HepG2 (cell line): ENCODE measurements at regions not wholly inside any gene's neighbourhood (a gene's known extent, or its start where the extent isn't known, plus 50 kb on each side); places are given as distances from the start of the nearest gene placed in this dataset.

Experiments used
- ATAC-seq: fragments of 200-7000 bp; cut with Tn5 transposase; 3 replicates; pipeline ENCODE4 v1.9.1; 2020; ENCODE audit warnings: mild to moderate bottlenecking, moderate library complexity
- BruUV-seq: library from RNA; stranded (reverse); fragments of 400-500 nt; replicated peaks from 2 replicates; lab custom pipeline; 2021; lab: Mats Ljungman, UMichigan
- CTCF ChIA-PET: fragments of 300-600 bp; formaldehyde crosslinking; extraction: SDS; loops from one replicate; lab custom pipeline; 2021; ENCODE audit warnings: low total read pairs, inconsistent platforms, low intra/inter-chr PET ratio; lab: Yijun Ruan, JAX
- POLR2A ChIA-PET: fragments of 350-600 bp; sonication (Branson Sonifier 250); formaldehyde crosslinking; loops from one replicate; lab custom pipeline; 2020; ENCODE audit warnings: antibody characterized with exemption, inconsistent platforms; lab: Yijun Ruan, JAX
- DNase-seq: peaks from one replicate; pipeline ENCODE4 v3.0.0-alpha.2; 2015; ENCODE audit warnings: low spot score
- FAIRE-seq: peaks from 3 replicates; lab custom pipeline; 2011; peaks lifted over from hg19 to GRCh38; lab: Jason Lieb, UNC
- H2AFZ ChIP-seq: one replicate; pipeline ENCODE4 v1.6.1; 2011; ENCODE audit warnings: low read length, inconsistent platforms
- H3K27ac ChIP-seq: fragments of 300-600 bp; 3 replicates; pipeline ENCODE4 v1.8.0; 2011; ENCODE audit warnings: mixed run types, mild to moderate bottlenecking, mixed read lengths, low read length, inconsistent platforms; ENCODE audit not compliant: insufficient read depth; ENCODE audit errors: extremely low read length
- H3K27me3 ChIP-seq, 2 experiments: fragments of 200-600 bp in 1 of 2; 2 replicates in 1 of 2; 3 replicates in 1 of 2; pipeline versions ENCODE4 v1.6.0 to v1.8.0; 2011; ENCODE audit warnings: low read length in 2 of 2, mild to moderate bottlenecking in 2 of 2, moderate library complexity in 2 of 2, inconsistent platforms in 1 of 2; ENCODE audit not compliant: insufficient read depth in 2 of 2, control insufficient read depth in 1 of 2
- H3K36me3 ChIP-seq, 2 experiments: fragments of 200-600 bp in 1 of 2; replicated peaks in 1 of 2; 2 replicates in 1 of 2; 3 replicates in 1 of 2; pipeline versions ENCODE4 v1.5.1 to v1.8.0; 2011; ENCODE audit warnings: low read length in 2 of 2, inconsistent platforms in 1 of 2; ENCODE audit not compliant: insufficient read depth in 2 of 2, control insufficient read depth in 1 of 2
- H3K4me1 ChIP-seq: 2 replicates; pipeline ENCODE4 v1.5.1; 2012; ENCODE audit warnings: low read length, inconsistent platforms; ENCODE audit not compliant: insufficient read depth
- H3K4me2 ChIP-seq: 2 replicates; pipeline ENCODE4 v1.6.0; 2011; ENCODE audit warnings: low read depth, low read length, inconsistent platforms
- H3K4me3 ChIP-seq, 3 experiments: fragments of 200-600 bp in 1 of 3; sonication (generic), shearing (Covaris generic) in 1 of 3; replicated peaks in 1 of 3; 2 replicates each; pipeline ENCODE4 v1.5.1; 2011 to 2016; ENCODE audit warnings: low read length in 3 of 3, inconsistent platforms in 2 of 3, low read depth in 2 of 3, mild to moderate bottlenecking in 2 of 3, control low read depth in 1 of 3, mixed read lengths in 1 of 3; ENCODE audit not compliant: insufficient read depth in 1 of 3
- H3K79me2 ChIP-seq: one replicate; pipeline ENCODE4 v1.6.1; 2011; ENCODE audit warnings: low read length, inconsistent platforms; ENCODE audit not compliant: insufficient read depth
- H3K9ac ChIP-seq: 2 replicates; pipeline ENCODE4 v1.6.0; 2011; ENCODE audit warnings: mild to moderate bottlenecking, low read depth, low read length, inconsistent platforms; ENCODE audit not compliant: insufficient read depth
- H3K9me3 ChIP-seq: 2 replicates; pipeline ENCODE4 v1.5.1; 2012; ENCODE audit warnings: mild to moderate bottlenecking, low read length
- H4K20me1 ChIP-seq: 2 replicates; pipeline ENCODE4 v1.6.0; 2011; ENCODE audit warnings: inconsistent platforms, mild to moderate bottlenecking, low read length, moderate library complexity; ENCODE audit not compliant: insufficient read depth
- GLI4 ChIP-seq: sonication (generic); formaldehyde crosslinking; IDR thresholded peaks from 2 replicates; pipeline ENCODE4 v1.5.1; 2020; ENCODE audit warnings: missing genetic modification reagents, mild to moderate bottlenecking, moderate library complexity, borderline replicate concordance
- ZNF136 ChIP-seq: sonication (generic); formaldehyde crosslinking; IDR thresholded peaks from 2 replicates; pipeline ENCODE4 v1.8.1; 2022; ENCODE audit warnings: low read depth, mild to moderate bottlenecking, moderate library complexity, missing genetic modification reagents
- ZNF430 ChIP-seq: sonication (generic); formaldehyde crosslinking; IDR thresholded peaks from 2 replicates; pipeline ENCODE4 v1.9.0; 2021; ENCODE audit warnings: mild to moderate bottlenecking, missing genetic modification reagents
- WGBS: methylation state at CpG from one replicate; pipeline ENCODE4 v1.1.6; 2017; ENCODE audit warnings: low lambda C conversion rate; 5-methylcytosine and 5-hydroxymethylcytosine counted together
- in situ Hi-C: cut with HindIII; loops from 2 replicates; pipeline ENCODE4 v1.10.0; 2017; ENCODE audit warnings: low pct_unique_long_range_greater_than_20kb; ENCODE audit not compliant: extremely low pct_ligation_motif_present
- intact Hi-C: fragments of 100-400 bp; cut with micrococcal nuclease; formaldehyde crosslinking; loops from one replicate; pipeline ENCODE4 v1.10.0; 2022; ENCODE audit not compliant: unreplicated experiment
- TF ChIP-seq, protein P1 (sequence below): sonication (generic); formaldehyde crosslinking; IDR thresholded peaks from 2 replicates; pipeline ENCODE4 v1.9.0; 2021; ENCODE audit warnings: mild to moderate bottlenecking, missing genetic modification reagents

DNA sequence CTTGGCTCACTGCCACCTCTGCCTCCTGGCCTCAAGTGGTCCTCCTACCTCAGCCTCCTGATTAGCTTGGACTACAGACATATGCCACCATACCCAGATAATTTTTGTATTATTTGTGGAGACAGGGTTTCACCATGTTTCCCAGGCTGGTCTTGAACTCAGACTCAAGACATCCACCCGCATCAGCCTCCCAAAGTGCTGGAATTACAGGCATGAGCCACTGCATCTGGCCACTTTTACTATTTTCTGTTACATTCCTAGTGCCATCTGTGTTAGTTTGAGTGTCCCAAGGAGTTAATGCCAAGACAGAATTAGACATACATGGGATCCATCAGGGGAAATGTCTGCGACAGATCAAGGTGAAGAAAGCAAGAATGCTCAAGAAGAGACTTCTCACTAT, 288.2 kb upstream of the CTSO start:
- WGBS, result 20% methylated on average over 2 of the region's 2 CpGs
- CTCF ChIA-PET, result no interaction called here
- intact Hi-C loops (no loop called here), in situ Hi-C loops (no loop called here)
- no peaks in the 10 kb centered on the region for H3K36me3 ChIP-seq
- no peak overlapping the region for H3K9ac ChIP-seq
- H3K4me3 ChIP-seq, result no peak overlapping the region
- H2AFZ ChIP-seq, result no peak overlapping the region
- POLR2A ChIA-PET, result no interaction called here
- TF ChIP-seq GLI4 (CRISPR knock-in tag) (no peak), ZNF430 (CRISPR knock-in tag) (no peak)
- H3K4me1 ChIP-seq, result no peaks in the 10 kb centered on the region
- no peaks in the 10 kb centered on the region for H3K79me2 ChIP-seq
- no peak overlapping the region for H3K4me2 ChIP-seq
- no peak overlapping the region for H3K27ac ChIP-seq
- no peak for DNase-seq
- no peak for ATAC-seq
- BruUV-seq, result no TSS peak
- no peaks in the 10 kb centered on the region for H3K27me3 ChIP-seq
- H3K9me3 ChIP-seq, result no peaks in the 10 kb centered on the region
- FAIRE-seq, result no peak
- no peaks in the 10 kb centered on the region for H4K20me1 ChIP-seq

DNA sequence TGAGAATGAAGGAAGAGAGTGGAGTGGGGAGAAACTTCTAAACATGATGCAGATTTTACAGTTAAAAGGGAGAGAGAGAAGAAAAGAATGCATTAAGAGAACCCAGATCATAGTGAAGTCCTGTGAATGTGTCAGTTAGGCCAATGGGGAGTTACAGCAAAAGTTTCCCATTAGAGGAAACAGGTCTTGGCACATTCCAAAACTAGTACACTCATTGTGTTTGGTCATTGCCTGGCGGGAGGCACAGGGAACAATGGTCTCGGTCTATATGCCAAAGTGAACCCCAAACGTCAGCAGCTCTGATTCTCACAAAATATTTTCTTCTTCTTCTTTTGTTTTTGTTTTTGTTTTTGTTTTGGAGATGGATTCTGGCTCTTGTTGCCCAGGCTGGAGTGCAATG, 284.5 kb upstream of the CTSO start:
- FAIRE-seq, result no peak
- in situ Hi-C loops, result no loop called here

More for the DNA sequence above, 284.5 kb upstream of the CTSO start:
- no peaks in the 10 kb centered on the region for H3K36me3 ChIP-seq
- H3K79me2 ChIP-seq, result no peaks in the 10 kb centered on the region
- BruUV-seq, result no TSS peak
- no peak for ATAC-seq
- H3K4me2 ChIP-seq, result no peak overlapping the region
- no peak overlapping the region for H3K4me3 ChIP-seq
- H3K27me3 ChIP-seq, result no peaks in the 10 kb centered on the region
- no peak overlapping the region for H3K9ac ChIP-seq
- no peak for DNase-seq
- ChIA-PET CTCF (no interaction called here), POLR2A (no interaction called here)
- WGBS, result 10% methylated on average over 3 of the region's 3 CpGs
- no peak overlapping the region for H2AFZ ChIP-seq
- no peaks in the 10 kb centered on the region for H3K4me1 ChIP-seq
- TF ChIP-seq, protein P1, sequence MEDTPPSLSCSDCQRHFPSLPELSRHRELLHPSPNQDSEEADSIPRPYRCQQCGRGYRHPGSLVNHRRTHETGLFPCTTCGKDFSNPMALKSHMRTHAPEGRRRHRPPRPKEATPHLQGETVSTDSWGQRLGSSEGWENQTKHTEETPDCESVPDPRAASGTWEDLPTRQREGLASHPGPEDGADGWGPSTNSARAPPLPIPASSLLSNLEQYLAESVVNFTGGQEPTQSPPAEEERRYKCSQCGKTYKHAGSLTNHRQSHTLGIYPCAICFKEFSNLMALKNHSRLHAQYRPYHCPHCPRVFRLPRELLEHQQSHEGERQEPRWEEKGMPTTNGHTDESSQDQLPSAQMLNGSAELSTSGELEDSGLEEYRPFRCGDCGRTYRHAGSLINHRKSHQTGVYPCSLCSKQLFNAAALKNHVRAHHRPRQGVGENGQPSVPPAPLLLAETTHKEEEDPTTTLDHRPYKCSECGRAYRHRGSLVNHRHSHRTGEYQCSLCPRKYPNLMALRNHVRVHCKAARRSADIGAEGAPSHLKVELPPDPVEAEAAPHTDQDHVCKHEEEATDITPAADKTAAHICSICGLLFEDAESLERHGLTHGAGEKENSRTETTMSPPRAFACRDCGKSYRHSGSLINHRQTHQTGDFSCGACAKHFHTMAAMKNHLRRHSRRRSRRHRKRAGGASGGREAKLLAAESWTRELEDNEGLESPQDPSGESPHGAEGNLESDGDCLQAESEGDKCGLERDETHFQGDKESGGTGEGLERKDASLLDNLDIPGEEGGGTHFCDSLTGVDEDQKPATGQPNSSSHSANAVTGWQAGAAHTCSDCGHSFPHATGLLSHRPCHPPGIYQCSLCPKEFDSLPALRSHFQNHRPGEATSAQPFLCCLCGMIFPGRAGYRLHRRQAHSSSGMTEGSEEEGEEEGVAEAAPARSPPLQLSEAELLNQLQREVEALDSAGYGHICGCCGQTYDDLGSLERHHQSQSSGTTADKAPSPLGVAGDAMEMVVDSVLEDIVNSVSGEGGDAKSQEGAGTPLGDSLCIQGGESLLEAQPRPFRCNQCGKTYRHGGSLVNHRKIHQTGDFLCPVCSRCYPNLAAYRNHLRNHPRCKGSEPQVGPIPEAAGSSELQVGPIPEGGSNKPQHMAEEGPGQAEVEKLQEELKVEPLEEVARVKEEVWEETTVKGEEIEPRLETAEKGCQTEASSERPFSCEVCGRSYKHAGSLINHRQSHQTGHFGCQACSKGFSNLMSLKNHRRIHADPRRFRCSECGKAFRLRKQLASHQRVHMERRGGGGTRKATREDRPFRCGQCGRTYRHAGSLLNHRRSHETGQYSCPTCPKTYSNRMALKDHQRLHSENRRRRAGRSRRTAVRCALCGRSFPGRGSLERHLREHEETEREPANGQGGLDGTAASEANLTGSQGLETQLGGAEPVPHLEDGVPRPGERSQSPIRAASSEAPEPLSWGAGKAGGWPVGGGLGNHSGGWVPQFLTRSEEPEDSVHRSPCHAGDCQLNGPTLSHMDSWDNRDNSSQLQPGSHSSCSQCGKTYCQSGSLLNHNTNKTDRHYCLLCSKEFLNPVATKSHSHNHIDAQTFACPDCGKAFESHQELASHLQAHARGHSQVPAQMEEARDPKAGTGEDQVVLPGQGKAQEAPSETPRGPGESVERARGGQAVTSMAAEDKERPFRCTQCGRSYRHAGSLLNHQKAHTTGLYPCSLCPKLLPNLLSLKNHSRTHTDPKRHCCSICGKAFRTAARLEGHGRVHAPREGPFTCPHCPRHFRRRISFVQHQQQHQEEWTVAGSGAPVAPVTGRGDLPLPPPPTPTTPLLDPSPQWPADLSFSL (CRISPR knock-in tag), result no peak
- TF ChIP-seq ZNF136 (CRISPR knock-in tag), result no peak
- H3K9me3 ChIP-seq, result no peaks in the 10 kb centered on the region
- H3K27ac ChIP-seq, result no peak overlapping the region
- H4K20me1 ChIP-seq, result no peaks in the 10 kb centered on the region
- intact Hi-C loops, result no loop called here
